GM12892 (cell line): ENCODE measurements at regions not wholly inside any gene's neighbourhood (a gene's known extent, or its start where the extent isn't known, plus 50 kb on each side); places are given as distances from the start of the nearest gene placed in this dataset.
"Not testable (repeated sequence)": the region's sequence is repeated elsewhere in the genome, so short reads cannot be mapped to it uniquely, and the experiment has no call there.

ENCODE experiments used
- POLR2A ChIP-seq: IDR thresholded peaks from 2 replicates; pipeline ENCODE4 v1.6.1; 2011; ENCODE audit warnings: low read depth, low read length, control low read depth
- POLR2AphosphoS5 ChIP-seq: IDR thresholded peaks from 2 replicates; pipeline ENCODE4 v1.6.1; 2011; ENCODE audit warnings: low read depth, low read length, control low read depth
- TAF1 ChIP-seq: IDR thresholded peaks from 2 replicates; pipeline ENCODE4 v1.6.1; 2011; ENCODE audit warnings: low read depth, mild to moderate bottlenecking, control low read depth, low read length, borderline replicate concordance

DNA sequence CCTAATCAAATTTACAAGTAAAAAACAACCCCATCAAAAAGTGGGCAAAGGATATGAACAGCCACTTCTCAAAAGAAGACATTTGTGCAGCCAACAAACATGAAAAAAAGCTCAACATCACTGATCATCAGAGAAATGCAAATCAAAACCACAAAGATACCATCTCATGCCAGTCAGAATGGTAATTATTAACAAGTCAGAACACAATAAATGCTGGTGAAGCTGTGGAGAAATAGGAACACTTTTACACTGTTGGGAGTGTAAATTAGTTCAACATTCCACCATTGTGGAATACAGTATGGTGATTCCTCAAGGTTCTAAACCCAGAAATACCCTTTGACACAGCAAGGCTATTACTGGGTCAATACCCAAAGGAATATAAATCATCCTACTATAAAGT is 200.5 kb upstream of the SLC16A7 start:
- not testable (repeated sequence) for TF ChIP-seq POLR2A, POLR2AphosphoS5, TAF1
